Inferior parietal cortex (tissue), 1 donor: ENCODE measurements at regions not wholly inside any gene's neighbourhood (a gene's known extent, or its start where the extent isn't known, plus 50 kb on each side); places are given as distances from the start of the nearest gene placed in this dataset.
A peak's percentile ranks its signal among the peaks of the same experiment; 100 is the strongest.

Experiments
- DNase-seq: peaks from one replicate; pipeline ENCODE4 v3.0.0-alpha.2; 2016; ENCODE audit errors: extremely low spot score

GRCh38 chr2:54360055-54360792 lies 95.9 kb upstream of the SPTBN1 start:
- DNase-seq = peak; percentile 61

- no peak for DNase-seq
Observed at GRCh38 chr2:54364409-54364808, 91.7 kb upstream of the SPTBN1 start.

- DNase-seq = no peak
Observed at GRCh38 chr2:54365661-54366060, 90.5 kb upstream of the SPTBN1 start.

GRCh38 chr2:54366487-54367280 lies 89.4 kb upstream of the SPTBN1 start:
- no peak for DNase-seq

GRCh38 chr2:54370405-54371104 lies 85.6 kb upstream of the SPTBN1 start:
- DNase-seq = no peak

- no peak for DNase-seq
Observed at GRCh38 chr2:54371460-54372065, 84.6 kb upstream of the SPTBN1 start.

GRCh38 chr2:54372361-54372760 lies 83.8 kb upstream of the SPTBN1 start:
- no peak for DNase-seq

- DNase-seq = no peak
Observed at GRCh38 chr2:54373855-54374254, 82.3 kb upstream of the SPTBN1 start.

GRCh38 chr2:54374591-54375364 lies 81.3 kb upstream of the SPTBN1 start:
- DNase-seq = no peak

- DNase-seq = no peak
Observed at GRCh38 chr2:54377451-54377850, 78.7 kb upstream of the SPTBN1 start.

- DNase-seq = no peak
Observed at GRCh38 chr2:54377901-54378493, 78.1 kb upstream of the SPTBN1 start.

- no peak for DNase-seq
Observed at GRCh38 chr2:54380670-54381069, 75.5 kb upstream of the SPTBN1 start.

GRCh38 chr2:54381293-54381692 lies 74.8 kb upstream of the SPTBN1 start:
- no peak for DNase-seq

- DNase-seq = no peak
Observed at GRCh38 chr2:54382601-54383000, 73.5 kb upstream of the SPTBN1 start.

- DNase-seq = peak; percentile 86
Observed at GRCh38 chr2:54384301-54385203, 71.6 kb upstream of the SPTBN1 start.

GRCh38 chr2:54385271-54385670 lies 70.9 kb upstream of the SPTBN1 start:
- no peak for DNase-seq

GRCh38 chr2:54386585-54386984 lies 69.5 kb upstream of the SPTBN1 start:
- no peak for DNase-seq

- DNase-seq = no peak
Observed at GRCh38 chr2:54387059-54387991, 68.8 kb upstream of the SPTBN1 start.

GRCh38 chr2:54388076-54388475 lies 68.1 kb upstream of the SPTBN1 start:
- no peak for DNase-seq
